ENCODE measurements at regions not wholly inside any gene's neighbourhood (a gene's known extent, or its start where the extent isn't known, plus 50 kb on each side); places are given as distances from the start of the nearest gene placed in this dataset.

DNA sequence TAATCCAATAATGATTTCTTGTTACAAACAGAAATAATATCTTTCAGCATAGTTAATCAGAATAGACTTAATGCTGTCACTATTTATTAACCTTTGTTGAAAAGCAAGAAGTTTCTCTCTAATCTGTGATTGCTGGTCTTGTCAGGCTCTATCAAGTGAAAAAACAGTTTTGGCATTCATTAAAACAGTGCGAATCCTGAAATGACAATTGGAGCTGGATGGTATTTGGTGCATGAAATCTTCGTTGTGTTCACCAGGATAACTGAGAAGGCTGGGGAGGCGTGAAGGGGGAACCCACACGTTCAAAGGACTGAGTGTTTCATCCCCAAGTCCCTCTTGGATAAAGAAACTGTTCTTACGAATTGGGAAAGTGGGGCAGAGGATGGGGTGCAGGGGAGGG, 190.2 kb upstream of the MYL2 start:
- Histone ChIP-seq H3K4me2 (ENCODE audit: low read length) (no peak overlapping the region), H3K9me3 (ENCODE audit: low read length) (no peaks in the 10 kb centered on the region), H3K79me2 (replicated peaks; ENCODE audit: insufficient read depth, low read length) (no peaks in the 10 kb centered on the region), H2AFZ (ENCODE audit: low read depth, low read length) (no peak overlapping the region), H3K27ac (ENCODE audit: low read length) (no peak overlapping the region), H3K4me3 (ENCODE audit: low read length) (no peak overlapping the region), H3K9me2 (ENCODE audit: insufficient read depth, low read length) (no peaks in the 10 kb centered on the region), H4K20me1 (ENCODE audit: insufficient read depth) (no peaks in the 10 kb centered on the region), H3K27me3 (ENCODE audit: insufficient read depth, low read depth, low read length) (no peaks in the 10 kb centered on the region), H3F3A (ENCODE audit: insufficient read depth, low read length, poor library complexity, severe bottlenecking) (no peaks in the 10 kb centered on the region), H3K9ac (ENCODE audit: low read length) (no peak overlapping the region), H3K36me3 (ENCODE audit: insufficient read depth, low read length) (no peaks in the 10 kb centered on the region)
- no peak for TF ChIP-seq TAF1 (IDR thresholded peaks at IDR 0.05; ENCODE audit: low read depth)
- TF ChIP-seq MXI1 (conservative IDR thresholded peaks at IDR 0.05; ENCODE audit: poor library complexity, severe bottlenecking), result no peak
- no peak for TF ChIP-seq POLR2AphosphoS5 (IDR thresholded peaks at IDR 0.05)
- no peak for TF ChIP-seq EZH2 (IDR thresholded peaks at IDR 0.05; ENCODE audit: borderline replicate concordance, insufficient read depth, low read length, poor library complexity, severe bottlenecking)
- TF ChIP-seq, protein P1, sequence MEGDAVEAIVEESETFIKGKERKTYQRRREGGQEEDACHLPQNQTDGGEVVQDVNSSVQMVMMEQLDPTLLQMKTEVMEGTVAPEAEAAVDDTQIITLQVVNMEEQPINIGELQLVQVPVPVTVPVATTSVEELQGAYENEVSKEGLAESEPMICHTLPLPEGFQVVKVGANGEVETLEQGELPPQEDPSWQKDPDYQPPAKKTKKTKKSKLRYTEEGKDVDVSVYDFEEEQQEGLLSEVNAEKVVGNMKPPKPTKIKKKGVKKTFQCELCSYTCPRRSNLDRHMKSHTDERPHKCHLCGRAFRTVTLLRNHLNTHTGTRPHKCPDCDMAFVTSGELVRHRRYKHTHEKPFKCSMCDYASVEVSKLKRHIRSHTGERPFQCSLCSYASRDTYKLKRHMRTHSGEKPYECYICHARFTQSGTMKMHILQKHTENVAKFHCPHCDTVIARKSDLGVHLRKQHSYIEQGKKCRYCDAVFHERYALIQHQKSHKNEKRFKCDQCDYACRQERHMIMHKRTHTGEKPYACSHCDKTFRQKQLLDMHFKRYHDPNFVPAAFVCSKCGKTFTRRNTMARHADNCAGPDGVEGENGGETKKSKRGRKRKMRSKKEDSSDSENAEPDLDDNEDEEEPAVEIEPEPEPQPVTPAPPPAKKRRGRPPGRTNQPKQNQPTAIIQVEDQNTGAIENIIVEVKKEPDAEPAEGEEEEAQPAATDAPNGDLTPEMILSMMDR (IDR thresholded peaks at IDR 0.05; ENCODE audit: poor library complexity, severe bottlenecking), result no peak
- TF ChIP-seq RAD21 (conservative IDR thresholded peaks at IDR 0.05), result no peak
- no peak for TF ChIP-seq SMC3 (conservative IDR thresholded peaks at IDR 0.05; ENCODE audit: poor library complexity)
- TF ChIP-seq EP300 (conservative IDR thresholded peaks at IDR 0.05; ENCODE audit: poor library complexity, severe bottlenecking), result no peak
- TF ChIP-seq, protein P2, sequence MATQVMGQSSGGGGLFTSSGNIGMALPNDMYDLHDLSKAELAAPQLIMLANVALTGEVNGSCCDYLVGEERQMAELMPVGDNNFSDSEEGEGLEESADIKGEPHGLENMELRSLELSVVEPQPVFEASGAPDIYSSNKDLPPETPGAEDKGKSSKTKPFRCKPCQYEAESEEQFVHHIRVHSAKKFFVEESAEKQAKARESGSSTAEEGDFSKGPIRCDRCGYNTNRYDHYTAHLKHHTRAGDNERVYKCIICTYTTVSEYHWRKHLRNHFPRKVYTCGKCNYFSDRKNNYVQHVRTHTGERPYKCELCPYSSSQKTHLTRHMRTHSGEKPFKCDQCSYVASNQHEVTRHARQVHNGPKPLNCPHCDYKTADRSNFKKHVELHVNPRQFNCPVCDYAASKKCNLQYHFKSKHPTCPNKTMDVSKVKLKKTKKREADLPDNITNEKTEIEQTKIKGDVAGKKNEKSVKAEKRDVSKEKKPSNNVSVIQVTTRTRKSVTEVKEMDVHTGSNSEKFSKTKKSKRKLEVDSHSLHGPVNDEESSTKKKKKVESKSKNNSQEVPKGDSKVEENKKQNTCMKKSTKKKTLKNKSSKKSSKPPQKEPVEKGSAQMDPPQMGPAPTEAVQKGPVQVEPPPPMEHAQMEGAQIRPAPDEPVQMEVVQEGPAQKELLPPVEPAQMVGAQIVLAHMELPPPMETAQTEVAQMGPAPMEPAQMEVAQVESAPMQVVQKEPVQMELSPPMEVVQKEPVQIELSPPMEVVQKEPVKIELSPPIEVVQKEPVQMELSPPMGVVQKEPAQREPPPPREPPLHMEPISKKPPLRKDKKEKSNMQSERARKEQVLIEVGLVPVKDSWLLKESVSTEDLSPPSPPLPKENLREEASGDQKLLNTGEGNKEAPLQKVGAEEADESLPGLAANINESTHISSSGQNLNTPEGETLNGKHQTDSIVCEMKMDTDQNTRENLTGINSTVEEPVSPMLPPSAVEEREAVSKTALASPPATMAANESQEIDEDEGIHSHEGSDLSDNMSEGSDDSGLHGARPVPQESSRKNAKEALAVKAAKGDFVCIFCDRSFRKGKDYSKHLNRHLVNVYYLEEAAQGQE (IDR thresholded peaks at IDR 0.05; ENCODE audit: borderline replicate concordance), result no peak

DNA sequence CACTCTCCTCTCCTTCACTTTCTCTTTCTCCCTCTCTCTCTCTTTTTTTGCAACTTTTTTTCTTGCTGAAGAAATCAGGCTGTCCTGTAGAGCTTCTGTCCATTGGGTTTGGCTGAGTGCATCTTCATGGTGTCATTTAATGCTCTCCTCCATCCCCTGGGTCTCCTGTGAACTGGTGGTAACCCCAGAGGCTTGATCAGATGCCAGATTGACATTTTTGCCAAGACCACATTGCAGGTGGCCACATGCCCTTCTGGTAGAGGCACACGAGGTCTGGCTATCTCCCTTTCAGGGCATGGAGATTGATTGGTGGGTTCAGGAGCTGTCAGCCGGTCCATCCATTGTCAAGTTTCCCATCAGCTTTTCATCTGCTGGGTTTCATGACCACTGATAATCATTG, 188.3 kb upstream of the MYL2 start:
- Histone ChIP-seq H3F3A (ENCODE audit: insufficient read depth, low read length, poor library complexity, severe bottlenecking) (no peaks in the 10 kb centered on the region), H3K9me3 (ENCODE audit: low read length) (no peaks in the 10 kb centered on the region), H3K27me3 (ENCODE audit: insufficient read depth, low read depth, low read length) (no peaks in the 10 kb centered on the region), H3K9ac (ENCODE audit: low read length) (no peak overlapping the region), H3K4me3 (ENCODE audit: low read length) (no peak overlapping the region), H4K20me1 (ENCODE audit: insufficient read depth) (no peaks in the 10 kb centered on the region), H3K79me2 (replicated peaks; ENCODE audit: insufficient read depth, low read length) (no peaks in the 10 kb centered on the region), H3K4me2 (ENCODE audit: low read length) (no peak overlapping the region), H3K9me2 (ENCODE audit: insufficient read depth, low read length) (no peaks in the 10 kb centered on the region), H3K27ac (ENCODE audit: low read length) (no peak overlapping the region), H3K36me3 (ENCODE audit: insufficient read depth, low read length) (no peaks in the 10 kb centered on the region), H2AFZ (ENCODE audit: low read depth, low read length) (no peak overlapping the region)
- no peak for TF ChIP-seq MXI1 (conservative IDR thresholded peaks at IDR 0.05; ENCODE audit: poor library complexity, severe bottlenecking)
